DMS114 treated with DMSO at 0.1 percent for 48 hours (cell line): ENCODE measurements at regions not wholly inside any gene's neighbourhood (a gene's known extent, or its start where the extent isn't known, plus 50 kb on each side); places are given as distances from the start of the nearest gene placed in this dataset.

ENCODE experiments used
- DNase-seq: peaks from one replicate; lab custom pipeline; 2025; ENCODE audit not compliant: unreplicated experiment; lab: John Stamatoyannopoulos, UW

DNA sequence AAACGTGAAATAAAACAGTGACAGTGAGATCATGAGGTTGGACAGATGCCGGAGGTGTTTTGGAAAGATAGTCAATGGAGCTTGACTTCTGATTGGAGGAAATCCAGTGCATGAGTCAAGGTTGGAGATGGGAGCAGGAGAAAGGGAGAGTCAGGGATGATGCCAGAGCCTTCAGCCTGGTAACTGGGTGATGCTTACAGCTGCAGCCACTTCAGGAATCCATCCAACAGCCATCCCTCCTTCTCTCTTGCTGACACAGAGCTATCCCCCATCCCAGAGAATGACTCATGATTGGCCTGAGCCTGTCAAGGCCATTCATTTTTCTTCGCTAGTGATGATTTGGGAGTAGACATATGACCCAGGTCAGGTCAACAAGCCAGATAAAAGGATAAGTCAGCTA, 112.8 kb downstream of the SAMD5 start:
- no peak for DNase-seq

DNA sequence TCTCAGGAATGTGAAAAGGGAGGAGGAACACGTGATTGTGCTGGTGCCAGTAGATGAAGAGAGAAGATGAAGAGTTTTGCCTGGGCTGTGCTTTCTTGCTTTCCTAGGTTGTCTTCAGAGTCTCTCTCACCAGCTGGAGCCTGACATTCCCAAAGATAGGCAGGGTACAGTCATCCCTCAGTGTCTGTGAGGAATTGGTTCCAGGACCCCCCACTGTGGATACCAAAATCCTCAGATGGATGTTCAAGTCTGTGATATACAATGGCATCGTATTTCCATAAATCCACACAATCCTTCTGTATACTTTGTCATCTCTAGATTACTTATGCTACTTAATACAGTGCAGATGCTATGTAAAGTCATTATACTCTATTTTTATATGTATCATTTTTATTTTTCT, 113.5 kb downstream of the SAMD5 start:
- DNase-seq = no peak

DNA sequence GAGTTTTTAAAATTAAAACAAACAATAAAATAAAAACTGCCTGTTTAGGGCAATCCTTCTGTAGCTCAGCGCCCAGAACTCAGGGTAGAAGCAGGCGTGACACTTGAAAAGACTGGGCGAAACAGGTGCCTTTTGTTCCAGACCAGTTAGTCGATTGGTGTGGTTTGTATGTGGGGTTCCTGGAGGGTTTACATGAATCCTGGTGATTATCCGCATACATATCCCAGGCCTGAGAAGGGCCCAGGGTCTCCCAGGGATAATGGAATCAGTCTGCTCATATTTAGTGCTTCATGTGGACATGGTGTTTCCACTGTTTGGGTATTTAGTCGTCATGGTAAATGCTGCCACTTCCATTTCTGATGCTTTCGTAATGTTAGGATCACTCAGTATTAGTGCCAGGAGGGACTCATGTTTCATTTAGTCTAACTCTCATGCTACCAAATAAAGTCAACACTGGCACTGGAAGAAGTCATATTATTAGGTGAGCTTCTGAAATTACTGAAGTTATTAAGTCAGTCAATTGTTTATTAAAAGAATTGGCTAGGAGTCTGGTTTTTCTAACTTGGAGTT, 116.5 kb downstream of the SAMD5 start:
- no peak for DNase-seq

DNA sequence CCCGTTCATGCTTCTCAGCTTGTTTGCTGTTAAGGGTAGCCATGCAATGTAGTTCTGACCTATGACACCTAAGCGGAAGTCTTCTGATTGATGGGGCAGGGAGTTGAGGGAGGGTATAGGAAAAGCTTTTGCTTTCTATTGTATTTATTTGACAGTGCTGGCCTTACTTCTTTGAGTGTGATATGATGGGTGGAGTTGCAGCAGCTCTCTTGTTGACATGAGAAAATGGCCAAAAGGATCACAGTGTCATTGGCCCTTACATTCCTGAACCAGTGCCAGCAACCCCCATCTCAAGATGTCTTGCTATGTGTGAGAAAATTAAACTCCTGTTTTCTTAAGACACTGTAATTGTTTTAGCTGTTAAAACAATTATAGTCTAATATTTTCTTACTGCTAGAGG, 117.5 kb downstream of the SAMD5 start:
- no peak for DNase-seq

DNA sequence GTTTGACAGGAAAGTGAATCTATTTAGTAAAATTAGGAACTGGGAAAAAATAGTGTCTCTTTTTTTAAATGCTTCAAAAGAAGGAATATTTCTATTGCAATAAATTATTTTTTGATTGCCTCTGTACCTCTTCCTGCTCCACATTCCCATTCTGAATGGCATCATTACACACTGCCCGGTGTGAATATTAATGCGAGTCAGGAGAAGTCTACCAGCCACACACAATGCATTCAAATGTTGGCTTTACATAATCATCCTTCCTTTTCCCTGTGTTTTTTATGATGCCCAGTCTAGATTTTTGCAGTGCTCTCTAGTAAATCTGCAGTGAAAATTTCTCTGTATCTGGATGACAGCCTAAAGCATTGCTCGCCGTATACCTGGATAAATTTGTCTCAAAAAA, 118.9 kb downstream of the SAMD5 start:
- DNase-seq = no peak

DNA sequence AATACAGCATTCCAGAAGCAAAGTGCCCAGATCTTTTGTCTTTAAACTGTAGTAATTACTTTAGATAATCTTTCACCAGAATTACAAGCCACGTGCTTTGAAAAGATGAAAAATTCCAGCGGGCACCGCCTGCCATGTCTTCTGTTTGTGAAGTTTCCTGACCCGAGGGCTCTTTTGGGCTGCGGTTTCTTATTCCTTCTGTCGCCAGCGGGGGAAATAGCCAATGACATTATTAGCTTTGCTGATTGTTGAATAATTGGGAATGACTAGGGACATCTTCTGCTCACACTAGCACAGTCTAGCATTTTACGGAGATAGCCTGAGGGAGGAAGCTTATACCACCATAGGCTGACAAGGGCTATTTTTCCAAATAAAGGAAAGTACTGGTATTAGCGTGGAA, 124.7 kb downstream of the SAMD5 start:
- no peak for DNase-seq

DNA sequence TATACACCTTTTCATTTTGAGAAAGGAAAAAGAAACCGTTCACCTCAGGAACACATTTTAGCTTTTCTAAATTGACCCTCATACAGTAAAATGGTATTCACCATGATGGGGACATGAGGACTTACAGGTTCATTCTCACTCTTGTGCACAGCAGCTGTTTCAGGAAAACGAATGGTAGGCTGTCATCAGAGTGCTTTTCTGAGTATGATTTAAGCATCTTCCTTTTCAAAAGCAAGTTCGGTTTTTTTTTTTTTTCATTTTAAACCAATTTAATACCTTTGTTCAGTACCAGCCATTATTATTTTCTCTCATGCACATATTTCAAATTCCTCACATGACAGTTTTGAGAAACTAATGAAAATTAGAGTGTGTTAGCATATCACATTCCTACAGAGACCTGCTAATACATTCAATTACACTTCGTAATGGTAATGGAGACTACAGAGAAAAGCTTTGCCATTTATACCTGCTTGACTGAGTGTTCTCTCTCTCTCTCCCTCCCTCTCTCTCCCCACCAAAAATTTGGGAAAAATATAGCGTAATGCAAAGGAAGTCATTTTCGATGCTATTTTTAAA, 129.2 kb downstream of the SAMD5 start:
- no peak for DNase-seq

DNA sequence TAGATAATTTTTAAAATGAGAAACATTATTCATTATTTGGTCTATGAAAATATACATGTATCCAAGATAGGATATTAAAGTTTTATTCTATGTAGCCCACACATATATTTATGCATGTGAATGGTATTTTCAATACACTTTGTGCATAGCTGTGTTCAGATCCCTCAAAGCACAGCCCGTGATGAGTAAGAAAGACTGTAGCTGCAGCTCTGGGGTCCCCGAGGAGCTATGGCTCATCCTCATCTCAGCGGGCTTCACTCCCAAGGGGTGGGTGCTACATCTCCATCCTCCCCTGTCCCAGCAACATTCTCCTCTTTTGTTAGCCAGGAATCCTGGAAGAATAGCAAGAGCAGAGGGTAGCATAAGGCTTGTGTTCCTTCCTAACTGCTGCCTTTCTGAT, 130.8 kb downstream of the SAMD5 start:
- no peak for DNase-seq

DNA sequence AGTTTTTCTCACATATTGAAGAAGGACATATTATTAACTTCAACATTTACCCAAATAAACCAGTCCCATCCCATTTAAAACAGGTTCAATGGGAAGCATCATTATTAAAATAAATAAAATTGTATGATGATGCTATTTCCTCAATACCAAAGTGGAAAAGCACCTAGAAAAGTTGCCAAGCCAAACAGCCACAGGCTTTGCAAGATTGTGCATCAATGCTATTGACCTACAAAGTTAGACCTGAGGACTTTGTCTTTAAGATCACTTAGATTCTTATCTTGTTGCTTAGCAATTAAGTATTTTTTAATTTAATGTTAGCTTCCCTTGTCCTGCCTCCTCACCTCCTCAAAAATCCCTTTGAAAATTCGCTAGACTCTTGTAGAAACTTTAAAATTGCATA, 132.1 kb downstream of the SAMD5 start:
- no peak for DNase-seq

DNA sequence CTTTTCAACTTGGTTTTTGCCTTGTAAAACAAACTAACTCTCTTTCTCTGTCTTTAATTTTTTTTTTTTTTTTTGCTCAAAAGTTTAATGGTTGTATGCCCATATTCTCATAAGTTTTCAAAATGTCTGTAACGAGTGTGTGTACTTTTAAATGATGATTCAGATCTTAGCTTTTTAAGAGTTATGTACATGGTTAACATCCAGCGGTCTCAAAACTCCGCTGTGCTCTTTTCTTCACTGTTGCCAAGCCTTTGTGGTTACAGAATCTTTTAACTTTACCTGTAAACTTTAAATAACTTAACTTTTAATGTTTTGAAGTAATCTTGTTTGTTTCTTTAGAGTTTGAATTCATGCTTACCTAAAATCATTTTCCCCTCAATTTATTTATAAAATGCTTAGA, 133.0 kb downstream of the SAMD5 start:
- no peak for DNase-seq

DNA sequence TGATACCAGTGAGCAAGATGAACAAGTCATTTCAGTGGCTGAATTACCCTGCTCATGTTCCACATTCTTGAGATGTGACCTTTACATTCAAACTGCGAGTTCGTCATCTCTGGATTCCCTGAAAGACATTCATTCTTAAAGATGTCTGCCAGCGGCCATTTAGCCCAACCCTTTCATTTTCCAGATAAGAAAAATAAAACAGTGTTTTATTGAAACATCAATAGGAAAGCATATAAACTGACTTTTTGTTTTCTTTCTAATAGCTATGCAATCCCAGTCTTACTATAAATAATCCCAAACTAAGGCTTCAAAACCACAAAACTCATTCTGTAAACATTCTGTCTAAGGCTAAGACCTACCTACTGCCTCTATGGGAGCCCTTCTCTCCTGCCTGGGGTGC, 134.0 kb downstream of the SAMD5 start:
- DNase-seq = no peak

DNA sequence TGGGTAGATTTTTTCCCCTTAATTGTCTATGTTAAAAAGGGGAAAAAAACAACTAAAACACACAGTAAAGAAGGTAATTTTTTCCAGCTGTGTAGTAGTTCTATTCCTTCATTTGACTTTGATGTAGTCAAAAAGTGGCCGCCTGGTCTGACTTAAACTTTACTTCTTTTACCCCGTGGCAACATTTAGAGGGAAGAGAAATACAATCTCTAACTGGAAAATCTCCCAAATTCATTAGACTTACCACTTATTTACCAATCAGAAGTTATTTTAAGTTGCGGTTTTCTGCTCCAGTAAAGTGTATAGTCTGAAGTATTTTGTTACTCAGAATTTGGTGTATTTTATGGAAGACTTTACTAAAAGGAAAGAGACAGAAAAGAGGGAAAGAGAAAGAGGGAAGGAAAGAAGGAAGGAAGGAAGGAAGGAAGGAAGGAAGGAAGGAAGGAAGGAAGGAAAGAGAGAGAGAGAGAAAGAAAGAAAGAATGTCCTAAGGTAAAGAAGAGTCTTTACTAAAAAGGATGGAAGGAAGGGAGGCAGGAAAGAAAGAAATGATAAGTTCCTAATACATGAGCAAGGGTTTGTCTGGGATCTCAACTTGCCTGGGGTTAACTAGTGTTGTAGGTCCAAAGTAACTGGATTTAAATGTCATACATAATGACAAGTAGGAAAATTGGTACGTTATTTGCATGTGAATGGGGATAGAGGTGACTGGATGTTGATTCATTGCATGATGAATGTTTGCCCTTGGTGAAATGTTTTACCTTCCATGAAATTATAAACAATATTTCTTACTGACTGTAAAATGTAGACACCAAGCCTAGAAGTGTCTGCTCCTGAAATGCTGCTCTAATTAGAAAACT, 135.1 kb downstream of the SAMD5 start:
- no peak for DNase-seq

DNA sequence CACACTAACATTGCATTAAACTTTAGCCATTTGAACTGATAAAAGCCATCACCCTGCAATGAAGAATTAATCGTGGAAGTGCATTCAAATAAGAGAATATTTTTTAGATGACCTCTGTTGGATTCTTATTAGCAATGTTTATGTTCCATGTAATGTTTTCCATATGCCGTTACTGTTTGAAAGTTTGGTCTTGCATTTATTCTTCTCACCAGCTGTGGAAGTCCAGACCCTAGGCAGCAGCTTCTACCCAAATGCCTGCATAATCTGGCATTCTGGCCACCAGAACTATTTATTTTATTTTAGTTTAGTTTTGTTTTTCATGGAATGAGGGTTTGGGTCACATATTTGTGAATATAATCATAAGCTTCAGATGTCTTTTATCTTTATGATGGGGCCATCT, 140.4 kb downstream of the SAMD5 start:
- no peak for DNase-seq

DNA sequence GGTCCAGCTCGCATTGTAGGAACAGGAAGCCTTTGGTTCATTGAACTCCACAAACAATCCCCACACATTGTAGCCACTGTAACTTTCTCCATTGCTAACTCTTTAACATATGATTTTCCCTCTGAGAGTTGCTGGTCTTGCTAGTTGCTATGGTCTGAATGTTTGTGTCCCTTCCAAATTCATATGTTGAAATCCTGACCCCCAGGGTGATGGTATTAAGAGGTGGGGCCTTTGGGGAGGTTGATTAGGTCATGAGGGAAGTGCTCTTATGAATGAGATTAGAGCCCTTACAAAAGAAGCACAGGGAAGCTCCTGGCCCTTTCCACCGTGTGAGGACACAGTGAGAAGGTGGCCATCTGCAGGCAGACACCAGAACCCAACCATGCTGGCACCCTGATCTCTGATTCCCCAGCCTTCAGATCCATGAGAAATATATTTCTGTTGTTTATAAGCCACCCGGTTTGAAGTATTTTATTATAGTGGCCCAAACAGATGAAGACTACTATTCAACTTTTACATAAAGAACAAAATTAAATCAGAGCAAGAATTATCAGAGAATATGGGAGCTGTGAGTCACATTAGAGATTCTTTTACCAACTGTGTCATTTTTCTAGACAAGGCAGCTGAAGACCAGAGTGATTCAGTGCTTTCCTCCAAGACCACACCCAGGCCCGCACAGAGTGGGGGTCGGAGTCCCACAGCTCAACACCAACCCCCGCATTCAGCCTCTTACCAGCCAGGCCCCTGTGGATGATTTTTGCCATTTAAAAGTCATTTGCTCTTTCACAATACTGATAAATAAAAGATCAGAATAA, 143.0 kb downstream of the SAMD5 start:
- no peak for DNase-seq

DNA sequence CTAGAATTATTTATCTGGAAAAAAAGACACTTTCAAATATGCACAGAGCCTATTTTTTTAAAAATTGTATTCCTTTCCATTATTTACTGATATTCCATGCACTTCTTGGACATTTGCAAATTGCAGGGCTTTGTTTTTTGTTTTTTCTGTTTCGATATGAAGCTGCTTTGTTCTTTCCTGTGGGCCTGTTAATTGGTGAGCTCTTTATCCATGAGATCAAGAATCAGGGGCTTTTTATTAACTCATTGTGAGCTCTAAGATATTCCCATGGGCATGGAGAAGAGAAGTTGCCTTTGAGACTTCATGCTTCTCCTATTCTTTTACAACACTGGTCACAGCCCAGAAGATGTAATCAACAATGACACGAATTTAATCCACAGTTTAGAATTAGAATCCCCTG, 145.1 kb downstream of the SAMD5 start:
- DNase-seq = no peak

DNA sequence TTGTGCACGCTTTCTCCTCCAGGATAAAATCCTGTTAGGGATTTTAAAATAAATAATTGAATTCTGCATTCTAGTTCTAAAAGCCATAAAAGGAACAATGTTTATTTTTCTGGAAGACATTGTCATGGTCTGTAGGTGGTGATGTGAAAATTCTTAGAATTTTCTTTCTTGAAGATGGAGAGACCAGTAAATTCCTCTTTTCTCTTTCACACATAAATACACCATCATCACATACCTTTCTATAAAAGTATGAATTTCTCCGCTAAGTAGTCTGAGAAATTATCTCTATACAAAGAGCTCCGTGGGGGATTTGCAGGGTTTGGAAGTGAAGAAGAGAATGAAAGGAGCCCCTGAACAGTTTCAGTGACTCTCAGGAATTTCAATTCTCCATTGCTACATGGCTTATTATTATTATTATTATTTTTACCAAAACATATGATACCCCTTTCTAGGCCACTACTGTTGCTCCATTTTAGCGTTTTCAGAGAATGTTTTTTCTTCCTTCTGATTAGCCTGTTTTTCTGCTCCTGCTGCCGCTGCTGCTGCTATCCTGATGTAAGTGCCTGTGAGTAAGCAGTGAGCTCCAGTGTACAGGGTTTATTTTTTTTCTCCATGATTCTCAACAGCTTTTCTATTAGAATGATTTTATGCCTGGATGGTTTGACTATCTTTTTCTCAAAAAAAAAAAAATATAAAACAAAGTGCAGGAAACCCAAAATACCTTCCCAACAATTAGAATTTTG, 145.8 kb downstream of the SAMD5 start:
- DNase-seq = no peak

DNA sequence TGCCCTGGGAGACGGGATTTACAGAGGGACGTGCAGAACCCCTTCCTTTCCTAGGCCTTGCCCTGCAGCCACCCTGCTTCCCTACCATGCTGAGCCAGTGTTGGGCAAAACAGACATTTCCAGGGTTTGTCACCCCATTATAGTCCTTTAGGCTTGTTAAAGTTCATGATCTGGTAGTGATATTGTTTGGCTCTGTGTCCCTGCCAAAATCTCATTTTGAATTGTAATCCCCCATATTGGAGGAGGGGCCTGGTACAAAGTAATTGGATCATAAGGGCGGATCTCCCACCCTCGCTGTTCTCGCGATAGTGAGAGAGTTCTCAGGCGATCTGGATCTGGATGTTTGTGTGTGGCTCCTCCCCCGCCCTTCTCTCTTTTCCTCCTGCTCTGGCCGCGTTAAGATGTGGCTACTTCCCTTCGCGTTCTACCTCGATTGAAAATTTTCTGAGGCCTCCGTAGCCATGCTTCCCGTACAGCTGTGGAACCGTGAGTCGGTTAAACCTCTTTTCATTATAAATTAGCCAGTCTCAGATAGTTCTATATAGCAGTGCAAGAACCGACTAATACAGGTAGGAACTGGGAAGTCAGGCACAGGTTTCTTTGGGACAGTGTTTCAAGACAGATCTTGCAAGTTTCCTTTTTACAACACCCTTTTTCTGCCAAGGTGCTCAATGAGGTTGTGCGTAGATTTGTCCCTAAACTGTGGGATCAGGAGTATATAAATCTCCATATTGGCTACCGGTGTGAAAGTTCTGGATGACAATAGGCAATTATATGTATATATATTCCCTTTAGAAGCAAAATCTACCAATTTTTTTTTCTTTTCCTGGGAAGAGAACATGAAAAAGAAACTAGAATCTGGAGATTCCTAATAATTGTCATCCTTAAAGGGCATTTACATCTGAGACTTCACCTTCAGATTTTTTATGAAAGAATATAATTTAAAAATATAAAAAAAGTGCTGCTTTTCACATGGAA, 152.1 kb downstream of the SAMD5 start:
- DNase-seq = no peak

DNA sequence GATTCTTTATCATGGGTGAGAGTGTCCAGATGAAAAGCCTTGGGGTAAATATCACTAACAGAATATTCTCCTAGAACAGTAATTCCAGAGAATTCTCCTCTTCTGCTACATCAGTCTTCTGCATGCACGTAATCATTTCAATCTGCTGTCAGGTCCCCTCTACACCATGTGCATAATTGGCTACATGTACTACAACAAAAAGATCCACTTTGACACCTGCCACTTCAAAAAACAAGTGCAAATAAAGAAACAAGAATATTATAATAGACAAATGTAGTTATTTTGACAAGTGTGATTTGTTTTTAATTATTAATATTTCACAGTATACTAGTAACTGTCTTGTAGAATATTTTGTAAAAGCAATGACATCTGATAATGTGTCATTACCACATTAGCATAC, 154.2 kb downstream of the SAMD5 start:
- no peak for DNase-seq

DNA sequence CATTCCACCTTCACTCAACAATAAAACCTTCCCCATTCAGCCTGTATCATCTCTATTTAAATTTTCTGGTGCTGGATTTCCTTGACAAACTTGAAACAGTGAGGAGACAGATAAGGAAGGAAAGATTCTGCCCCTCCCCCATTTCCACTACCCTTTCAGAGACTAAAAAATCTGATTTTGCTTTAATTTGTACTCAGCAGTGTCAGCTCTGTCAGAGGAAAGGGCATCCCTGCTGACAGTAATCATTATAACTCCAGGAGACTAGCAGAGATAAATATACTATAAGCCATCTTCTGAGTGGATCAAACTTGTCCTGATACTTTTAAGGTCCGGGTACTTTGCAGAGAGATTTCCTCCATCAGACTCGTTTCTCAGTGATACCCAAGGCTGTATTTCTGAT, 155.6 kb downstream of the SAMD5 start:
- DNase-seq = no peak

DNA sequence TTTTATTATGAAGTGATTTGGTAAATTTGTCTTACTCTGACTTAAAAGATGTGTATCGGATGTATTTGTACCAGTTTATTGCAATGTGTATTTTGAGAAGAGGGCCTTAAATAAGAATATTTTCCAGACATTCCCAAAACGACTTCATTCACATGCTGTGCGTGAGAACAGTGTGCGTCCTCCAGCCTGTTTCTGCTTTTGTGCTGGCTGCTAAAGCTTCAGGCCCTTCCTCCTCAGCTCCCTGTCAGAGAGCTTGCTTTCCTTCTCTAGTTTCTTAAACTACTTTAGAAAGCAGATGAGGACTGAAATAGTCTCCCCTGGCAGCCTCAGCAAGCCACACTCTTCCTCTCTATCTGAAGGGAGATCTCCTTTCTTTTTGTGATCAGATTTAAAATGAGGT, 157.8 kb downstream of the SAMD5 start:
- DNase-seq = no peak
